ENCODE measurements at regions not wholly inside any gene's neighbourhood (a gene's known extent, or its start where the extent isn't known, plus 50 kb on each side); places are given as distances from the start of the nearest gene placed in this dataset.

- 74% methylated on average over 6 of the region's 6 CpGs for WGBS (ENCODE audit: insufficient coverage, low coverage, low lambda C conversion rate, missing lambda C conversion rate)
- H3K9me3 ChIP-seq = no peaks in the 10 kb centered on the region
- DNase-seq (no peak), ATAC-seq (no peak)
- H3K36me3 ChIP-seq = no peaks in the 10 kb centered on the region
- no peaks in the 10 kb centered on the region for H3K27me3 ChIP-seq
- H3K4me1 ChIP-seq = no peaks in the 10 kb centered on the region
- intact Hi-C loops (cut with DNase I) = no loop called here
- no peak overlapping the region for H3K4me3 ChIP-seq
- no peak for TF ChIP-seq POLR2A (IDR thresholded peaks at IDR 0.05)
- no peak for TF ChIP-seq CTCF (IDR thresholded peaks at IDR 0.05)
- H3K27ac ChIP-seq = no peak overlapping the region
Observed at GRCh38 chr17:72022328-72023275, 98.2 kb upstream of the SOX9 start.

DNA sequence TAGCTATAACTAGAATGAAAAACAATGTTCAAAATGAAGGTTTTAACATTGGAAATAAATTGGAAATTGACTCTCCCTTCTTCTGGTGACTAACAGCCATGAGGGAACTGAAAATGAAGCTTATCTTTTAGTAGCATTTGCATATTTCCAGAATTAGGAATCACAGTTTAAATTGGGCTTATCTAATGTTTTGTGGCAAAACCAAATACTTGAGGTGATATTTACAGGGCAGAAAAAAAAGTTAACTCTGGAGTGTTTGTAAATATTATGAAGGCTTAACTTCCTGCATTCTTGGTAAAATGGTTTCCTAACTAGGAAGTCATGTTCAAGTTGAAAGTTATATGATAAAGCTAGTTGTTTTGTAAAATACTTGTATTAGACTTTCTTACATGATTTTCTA is 96.4 kb upstream of the SOX9 start:
- TF ChIP-seq POLR2A (IDR thresholded peaks at IDR 0.05) = no peak
- TF ChIP-seq CTCF (IDR thresholded peaks at IDR 0.05) = no peak
- no peak for ATAC-seq
- Histone ChIP-seq H3K9me3 (no peaks in the 10 kb centered on the region), H3K27ac (no peak overlapping the region), H3K4me3 (no peak overlapping the region), H3K4me1 (no peaks in the 10 kb centered on the region), H3K27me3 (no peaks in the 10 kb centered on the region), H3K36me3 (no peaks in the 10 kb centered on the region)
- intact Hi-C loops (cut with DNase I) = no loop called here
- DNase-seq = no peak

DNA sequence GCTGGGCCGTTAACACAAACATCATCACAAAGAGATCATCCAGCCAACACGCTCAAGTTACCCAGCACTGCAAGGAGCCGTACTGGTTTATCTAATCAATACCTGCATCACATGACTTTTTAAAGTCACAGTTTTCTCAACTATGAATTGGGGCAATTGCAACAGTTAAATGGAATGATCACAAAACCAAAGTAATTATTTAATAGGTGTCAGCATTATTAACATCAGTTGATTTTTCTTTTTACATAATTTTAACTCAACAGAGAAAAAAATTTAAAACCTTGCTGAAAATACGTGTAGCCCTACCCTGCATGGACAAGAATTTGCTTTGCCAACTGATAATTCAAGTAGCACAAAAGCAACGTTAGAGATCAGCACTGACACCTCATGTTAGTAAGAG is 95.7 kb upstream of the SOX9 start:
- TF ChIP-seq POLR2A (IDR thresholded peaks at IDR 0.05) (no peak), CTCF (IDR thresholded peaks at IDR 0.05) (no peak)
- Histone ChIP-seq H3K36me3 (no peaks in the 10 kb centered on the region), H3K4me3 (no peak overlapping the region), H3K27me3 (no peaks in the 10 kb centered on the region), H3K9me3 (no peaks in the 10 kb centered on the region), H3K4me1 (peaks cover 0 to 5% (median 0%) of the 10 kb centered on the region in 4 donors), H3K27ac (no peak overlapping the region)
- intact Hi-C loops (cut with DNase I) = no loop called here
- DNase-seq = no peak
- WGBS (ENCODE audit: insufficient coverage, low coverage, low lambda C conversion rate, missing lambda C conversion rate) = 13% methylated on average over 5 of the region's 5 CpGs
- no peak for ATAC-seq

DNA sequence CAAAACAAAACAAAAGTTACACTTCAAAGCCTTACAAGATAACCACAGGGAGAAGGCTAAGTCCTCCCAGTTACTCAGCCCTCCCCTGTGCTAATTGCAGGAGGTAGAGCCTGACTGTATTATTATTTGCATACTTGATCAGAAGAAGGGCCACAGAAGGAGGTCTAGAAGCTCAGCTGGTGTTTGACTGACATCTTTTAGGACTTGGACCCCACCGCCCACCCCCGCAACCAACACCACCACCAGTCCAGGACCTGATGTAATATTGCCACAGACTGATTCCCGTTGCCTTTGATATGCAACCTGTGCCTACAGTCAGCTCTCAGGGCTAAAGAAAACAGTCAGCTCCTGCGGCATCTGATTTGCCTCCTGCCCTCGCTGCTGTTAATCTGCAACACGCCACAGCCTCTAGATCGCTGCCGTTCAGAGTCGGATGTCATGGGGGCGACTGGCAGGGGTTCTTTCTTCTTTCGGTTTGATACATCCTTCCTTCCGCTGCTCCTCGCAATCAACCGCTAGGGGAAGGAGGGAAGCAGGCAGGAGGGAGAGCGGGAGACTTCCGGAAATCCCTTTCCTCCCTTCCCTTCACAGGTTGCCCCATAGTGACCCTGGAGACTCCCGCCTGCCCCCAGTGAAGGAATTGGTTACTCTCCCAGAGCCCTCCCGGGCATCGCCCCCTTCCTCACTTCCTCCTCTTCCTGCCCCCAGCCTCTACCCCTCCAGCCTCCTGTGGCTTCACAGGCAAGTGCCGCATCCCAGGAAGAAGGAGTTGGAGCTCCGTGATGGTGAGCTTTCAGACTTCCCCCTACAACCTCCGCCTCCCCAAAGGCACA is 90.5 kb upstream of the SOX9 start:
- Histone ChIP-seq H3K4me3 (peak overlapping the region in 2 of 3 donors; percentile 29 to 37), H3K27ac (no peak overlapping the region), H3K36me3 (no peaks in the 10 kb centered on the region), H3K4me1 (peaks cover 0 to 6% (median 0%) of the 10 kb centered on the region in 4 donors), H3K9me3 (no peaks in the 10 kb centered on the region), H3K27me3 (no peaks in the 10 kb centered on the region)
- WGBS (ENCODE audit: insufficient coverage, low coverage, low lambda C conversion rate, missing lambda C conversion rate) = 11% methylated on average over 10 of the region's 22 CpGs
- intact Hi-C loops (cut with DNase I) = no loop called here
- peak in 2 of 4 donors; percentile 8 to 35 for TF ChIP-seq CTCF (IDR thresholded peaks at IDR 0.05)
- TF ChIP-seq POLR2A (IDR thresholded peaks at IDR 0.05) = no peak
- peak; percentile 47 to 84 (median 54) for ATAC-seq
- DNase-seq = no peak
